KG1 (cell line): ENCODE measurements at regions not wholly inside any gene's neighbourhood (a gene's known extent, or its start where the extent isn't known, plus 50 kb on each side); places are given as distances from the start of the nearest gene placed in this dataset.
A peak's percentile ranks its signal among the peaks of the same experiment; 100 is the strongest.
"Not testable (repeated sequence)": the region's sequence is repeated elsewhere in the genome, so short reads cannot be mapped to it uniquely, and the experiment has no call there.

Source experiments
- DNase-seq: peaks from one replicate; lab custom pipeline; 2025; lab: John Stamatoyannopoulos, UW

DNA sequence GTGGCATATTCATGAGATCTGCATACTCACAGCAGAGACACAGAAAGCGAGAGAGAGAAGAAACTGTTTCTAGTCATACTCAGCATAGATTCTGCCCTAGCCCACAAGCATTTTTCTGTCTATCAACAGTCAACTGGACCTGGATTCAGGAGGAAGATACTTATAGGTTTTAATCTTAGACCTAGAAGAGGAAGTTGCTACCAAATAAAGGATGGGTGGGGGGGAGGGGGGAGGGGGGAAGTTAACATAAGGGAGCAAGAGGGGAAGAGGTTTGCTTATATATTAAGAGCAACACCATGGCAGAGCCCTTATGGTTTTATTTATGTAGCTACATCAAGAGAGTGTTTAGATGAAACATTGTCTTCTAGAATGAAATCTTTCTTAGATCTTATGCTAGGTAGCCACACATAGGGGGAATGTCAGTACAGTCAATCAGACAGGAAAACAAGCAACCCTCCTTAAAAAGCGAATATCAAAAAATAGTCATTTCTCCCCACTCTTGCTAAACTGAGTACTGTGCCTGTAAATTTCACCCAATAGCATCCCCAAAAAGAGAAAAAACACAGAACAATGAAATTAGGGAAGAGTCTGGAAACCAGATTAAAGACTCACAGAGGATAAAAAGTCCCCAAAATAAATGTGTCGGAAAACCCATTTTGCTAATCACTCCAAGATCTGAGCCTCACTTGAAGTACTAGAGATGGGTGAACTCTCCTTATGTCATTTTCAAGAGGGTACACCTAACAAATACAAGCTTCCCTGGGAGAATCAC is 192.7 kb upstream of the NR4A3 start:
- no peak for DNase-seq

DNA sequence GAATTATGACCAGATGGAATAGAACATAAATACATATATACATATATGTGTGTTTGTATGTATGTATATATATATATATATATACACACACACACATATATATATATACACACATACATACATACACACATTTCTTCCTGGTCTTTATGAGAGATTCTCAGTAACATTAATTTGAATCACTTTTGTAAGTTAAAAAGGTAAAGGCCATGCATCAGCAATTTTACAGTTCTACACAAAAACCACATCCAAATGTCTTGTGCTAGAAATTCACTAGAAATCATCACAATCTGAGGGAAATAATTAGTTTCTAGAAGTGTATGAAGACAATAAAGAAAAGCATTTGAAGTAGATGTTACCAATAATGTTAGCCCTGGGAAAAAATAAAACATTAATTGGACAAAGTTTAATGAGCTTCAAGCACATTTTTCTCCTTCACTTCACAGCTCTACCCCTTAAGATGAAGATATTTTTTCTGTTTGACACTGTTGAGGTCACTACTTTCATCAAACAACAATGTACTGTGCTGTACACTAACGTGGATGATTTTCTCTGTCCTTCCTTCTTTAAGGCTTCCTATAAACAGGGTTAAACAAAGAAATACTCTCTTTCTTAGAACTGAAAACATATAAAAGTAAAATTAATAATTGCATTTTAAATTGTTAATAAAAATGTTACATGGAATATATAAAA is 189.2 kb upstream of the NR4A3 start:
- no peak for DNase-seq

DNA sequence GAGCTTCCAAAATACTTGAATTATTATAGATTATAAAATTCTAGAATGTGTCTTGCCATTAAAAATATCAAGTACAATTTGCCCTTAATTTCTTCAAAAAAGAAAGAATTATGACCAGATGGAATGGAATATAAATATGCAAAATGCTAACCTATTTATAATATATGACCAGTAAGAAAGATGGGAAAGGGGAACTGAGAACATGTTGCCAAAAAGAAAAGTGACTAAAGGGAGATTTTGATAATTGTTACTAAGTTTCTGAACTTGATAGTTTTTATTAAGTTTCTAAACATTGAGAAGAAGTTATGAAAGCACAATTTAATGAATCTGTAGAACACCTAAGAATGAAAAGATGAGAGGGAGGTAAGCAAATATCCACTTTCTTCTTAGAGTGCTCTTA is 188.4 kb upstream of the NR4A3 start:
- DNase-seq, result no peak

DNA sequence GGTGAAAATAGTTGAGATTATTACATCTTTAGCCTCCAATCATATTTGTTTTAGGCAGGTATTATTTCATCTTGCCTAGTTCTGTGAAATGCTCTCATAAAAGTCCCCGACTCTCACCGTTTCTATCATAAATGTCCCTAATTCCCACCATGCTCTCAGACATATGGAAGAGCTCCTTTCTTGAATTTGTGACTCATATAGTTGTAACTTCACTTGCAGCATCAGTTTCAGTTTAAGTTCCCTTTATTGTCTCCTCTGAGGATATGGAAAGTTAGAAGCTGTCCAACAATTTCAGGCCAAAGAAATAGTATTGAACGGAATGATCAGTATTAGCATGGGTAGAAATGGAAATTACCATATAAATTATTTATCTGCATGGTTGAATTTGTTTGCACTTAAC is 187.5 kb upstream of the NR4A3 start:
- DNase-seq, result no peak

DNA sequence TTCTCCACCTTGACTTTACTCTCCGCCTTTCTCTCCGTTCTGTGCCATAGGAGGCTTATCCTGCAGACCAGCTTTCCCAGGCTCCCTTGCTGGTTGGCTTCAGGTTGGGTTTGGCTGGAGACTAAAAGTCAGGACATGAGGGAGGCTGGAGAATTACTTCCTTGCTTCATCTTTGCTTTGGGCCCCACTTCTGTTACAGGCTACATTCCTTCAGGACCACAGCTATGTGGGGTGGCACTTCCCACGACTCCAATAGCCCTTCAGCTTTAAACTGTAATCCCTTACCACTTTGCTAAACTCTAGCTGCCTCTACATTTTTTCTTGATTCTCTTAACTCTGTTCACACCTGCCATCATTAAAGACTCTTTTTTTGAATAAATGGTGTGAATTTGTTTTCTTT is 186.7 kb upstream of the NR4A3 start:
- no peak for DNase-seq

DNA sequence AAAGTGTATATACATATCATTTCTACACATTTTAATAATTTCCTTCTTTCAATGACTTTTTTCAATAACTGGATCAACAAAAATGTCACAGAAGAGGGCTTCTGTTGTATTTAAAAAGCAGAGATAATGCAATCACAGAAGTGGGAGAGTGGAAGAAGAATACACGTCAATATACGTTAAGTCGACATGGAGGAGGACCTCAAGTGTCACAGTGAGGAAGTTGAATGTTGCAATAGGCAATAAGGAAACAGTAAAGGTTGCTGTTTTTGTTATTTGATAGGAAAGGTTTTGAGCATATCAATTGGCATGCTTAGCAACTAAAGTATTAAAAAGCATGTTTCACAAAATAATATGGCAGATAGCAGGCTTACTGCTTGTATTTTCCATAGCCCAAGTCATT is 184.0 kb upstream of the NR4A3 start:
- DNase-seq, result no peak

DNA sequence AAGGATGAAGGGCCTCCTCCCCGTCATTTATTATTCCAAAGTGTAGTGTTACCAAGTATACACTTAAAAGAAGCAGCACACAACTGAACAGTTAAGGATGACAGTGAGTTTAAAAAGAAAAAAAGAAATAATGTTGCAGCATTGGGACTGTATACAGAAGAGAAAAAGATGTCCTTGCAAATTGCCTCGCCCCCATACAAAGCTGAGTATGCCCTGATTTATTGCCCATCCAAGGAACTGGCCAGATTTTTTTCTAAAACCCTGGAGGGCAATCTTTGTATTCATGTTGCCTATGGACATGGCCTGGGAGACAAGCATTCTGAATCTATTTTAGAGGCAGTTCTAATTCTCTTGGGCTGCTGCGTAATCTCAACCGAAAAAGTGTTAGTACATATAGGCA is 182.7 kb upstream of the NR4A3 start:
- DNase-seq, result no peak

DNA sequence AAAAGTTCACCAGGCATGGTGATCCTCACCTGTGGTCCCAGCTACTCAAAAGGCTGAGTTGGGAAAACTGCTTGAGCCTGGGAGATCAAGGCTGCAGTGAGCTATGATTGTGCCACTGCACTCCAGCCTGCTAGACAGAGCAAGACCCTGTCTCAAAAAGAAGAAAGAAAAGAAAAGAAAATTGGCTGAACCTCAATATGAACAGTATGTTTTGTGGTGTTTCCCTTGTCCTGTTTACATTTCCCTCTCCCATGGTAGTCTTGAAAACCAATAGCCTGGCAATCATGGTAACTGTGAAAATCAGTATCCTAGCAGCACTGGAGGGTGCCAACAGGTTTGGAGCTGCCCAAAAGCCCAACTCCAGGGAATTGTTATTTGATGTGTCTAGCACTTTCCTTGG is 174.1 kb upstream of the NR4A3 start:
- no peak for DNase-seq

DNA sequence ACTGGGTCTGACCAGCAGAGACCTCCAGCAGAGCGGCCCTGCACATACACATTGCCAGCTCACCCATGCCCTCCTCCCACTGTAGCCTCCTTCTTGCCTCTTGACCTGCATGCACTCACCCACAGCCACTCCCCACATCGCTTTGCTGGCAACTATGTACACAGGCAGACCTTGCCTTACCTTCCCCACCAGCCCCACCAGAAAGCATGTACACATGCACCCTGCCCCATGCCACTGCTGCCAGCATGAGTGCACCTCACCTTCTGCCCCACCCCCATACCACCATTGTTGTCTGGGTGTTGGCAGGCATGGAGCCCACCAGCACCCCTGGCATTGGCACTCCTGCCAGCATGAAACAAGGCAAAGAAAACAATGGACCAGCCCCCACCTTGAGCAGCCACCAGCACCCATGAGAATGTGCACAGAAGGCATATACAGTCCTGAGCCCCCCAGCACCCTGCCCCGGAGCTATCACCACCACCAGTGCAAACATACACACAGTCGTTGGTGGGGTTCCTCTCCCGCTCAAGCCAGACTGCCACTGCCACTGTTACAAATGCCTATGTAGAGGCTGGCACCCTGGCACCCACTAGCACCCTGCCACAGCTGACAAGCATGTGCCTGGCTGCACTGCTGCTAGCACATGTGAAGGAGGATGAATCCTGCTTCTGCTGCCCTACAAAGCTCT is 171.4 kb upstream of the NR4A3 start:
- DNase-seq, result no peak

DNA sequence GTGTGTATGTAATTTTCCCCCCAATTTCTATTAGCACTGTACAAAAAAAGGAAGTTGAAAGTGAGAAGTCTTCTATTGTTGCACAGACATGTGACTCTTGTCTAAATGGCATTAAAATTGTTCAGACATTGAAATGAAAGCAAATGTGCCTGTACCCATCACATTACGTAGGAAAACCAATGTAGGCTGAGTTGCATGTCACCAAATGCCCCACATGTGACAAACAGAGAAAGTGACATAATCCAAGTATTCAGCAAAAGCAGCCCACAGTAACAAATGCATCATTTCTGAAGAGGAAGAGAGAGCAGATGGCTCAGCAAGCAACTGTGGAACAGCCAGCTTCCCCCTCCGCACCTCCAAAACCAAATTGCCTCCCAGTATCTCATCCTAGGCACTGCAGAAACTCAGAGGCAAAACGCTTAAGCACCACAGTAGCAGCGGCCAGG is 161.5 kb upstream of the NR4A3 start:
- DNase-seq, result no peak

DNA sequence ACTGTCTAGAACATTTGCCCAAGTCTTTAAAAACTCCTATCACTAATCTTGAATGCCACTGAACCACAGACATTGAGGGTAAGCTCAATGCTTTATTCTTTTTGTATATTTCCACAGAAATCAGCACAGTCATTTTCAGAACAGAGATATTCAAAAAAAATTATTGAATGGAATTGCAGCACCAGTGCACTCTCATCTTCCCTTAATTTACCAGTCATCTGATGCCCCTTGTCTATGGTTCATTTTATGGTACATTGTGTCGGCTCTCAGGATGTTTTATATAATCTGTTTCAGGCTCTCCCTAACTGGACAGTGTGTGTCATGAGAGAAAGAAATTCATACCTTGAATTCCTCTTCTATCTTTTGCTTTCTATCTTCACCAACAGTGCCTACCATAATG is 158.4 kb upstream of the NR4A3 start:
- DNase-seq, result no peak

DNA sequence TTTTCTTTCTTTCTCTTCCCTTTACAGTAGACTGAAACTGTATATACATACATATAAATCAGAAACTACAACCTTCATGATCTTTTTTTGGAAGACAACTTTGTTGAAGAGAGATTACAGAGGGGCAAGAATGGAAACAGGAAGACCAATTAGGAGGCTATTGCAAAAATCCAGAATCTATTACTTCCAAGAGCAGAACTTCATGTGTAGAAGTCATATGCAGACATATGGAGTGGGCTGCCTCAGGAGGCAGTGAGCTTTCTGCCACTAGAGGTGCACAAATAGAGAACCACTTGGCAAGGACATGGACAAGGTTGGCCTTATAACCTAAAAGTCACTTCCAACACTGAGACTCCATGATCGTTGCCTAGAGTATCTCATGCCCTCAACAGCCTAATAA is 157.8 kb upstream of the NR4A3 start:
- DNase-seq, result no peak

DNA sequence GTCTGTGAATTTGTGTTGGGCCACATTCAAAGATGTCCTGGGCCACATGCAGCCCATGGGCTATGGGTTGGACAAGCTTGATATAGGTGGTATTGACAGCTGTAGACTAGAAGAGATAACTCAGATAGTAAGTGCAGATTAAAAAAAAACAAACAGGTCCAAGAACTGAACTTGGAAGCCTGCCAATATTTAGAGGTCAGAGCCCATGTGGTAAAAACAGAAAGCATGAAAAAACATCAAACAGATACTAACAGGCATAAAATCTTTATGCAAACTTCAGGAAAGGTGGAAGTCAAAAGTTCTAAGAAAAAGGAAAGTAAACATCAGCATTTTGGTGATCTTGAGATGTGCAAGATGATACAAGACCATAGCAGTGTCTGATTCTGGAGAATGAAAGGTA is 155.1 kb upstream of the NR4A3 start:
- DNase-seq, result no peak

DNA sequence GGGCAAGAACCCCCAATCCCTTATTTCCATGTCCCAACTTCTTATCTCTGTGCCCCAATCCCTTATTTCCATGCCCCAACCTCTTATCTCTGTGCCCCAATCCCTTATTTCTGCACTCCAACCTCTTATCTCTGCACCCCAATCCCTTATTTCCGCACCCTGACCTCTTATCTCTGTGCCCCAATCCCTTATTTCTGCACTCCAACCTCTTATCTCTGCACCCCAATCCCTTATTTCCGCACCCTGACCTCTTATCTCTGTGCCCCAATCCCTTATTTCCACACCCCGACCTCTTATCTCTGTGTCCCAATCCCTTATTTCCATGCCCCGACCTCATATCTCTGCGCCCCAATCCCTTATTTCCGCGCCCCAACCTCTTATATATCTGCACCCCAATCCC is 150.8 kb upstream of the NR4A3 start:
- not testable (repeated sequence) for DNase-seq

DNA sequence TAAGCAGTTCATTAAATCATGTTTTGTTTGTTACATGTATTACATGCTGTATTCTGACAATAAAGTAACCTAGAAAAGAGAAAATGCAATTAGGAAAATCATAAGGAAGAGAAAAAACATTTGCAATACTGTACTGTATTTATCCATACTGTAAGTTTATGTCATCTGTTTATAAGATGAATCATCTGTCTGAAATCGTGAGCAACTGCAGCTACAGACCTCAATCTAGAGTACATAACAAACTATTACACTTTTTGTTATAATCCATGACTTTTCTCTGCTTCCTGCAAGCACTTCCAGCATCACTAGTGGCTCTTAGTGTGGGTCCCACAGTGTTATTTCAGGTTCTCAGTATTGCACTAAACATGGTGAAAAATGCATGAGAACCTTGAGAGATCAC is 144.4 kb upstream of the NR4A3 start:
- no peak for DNase-seq

DNA sequence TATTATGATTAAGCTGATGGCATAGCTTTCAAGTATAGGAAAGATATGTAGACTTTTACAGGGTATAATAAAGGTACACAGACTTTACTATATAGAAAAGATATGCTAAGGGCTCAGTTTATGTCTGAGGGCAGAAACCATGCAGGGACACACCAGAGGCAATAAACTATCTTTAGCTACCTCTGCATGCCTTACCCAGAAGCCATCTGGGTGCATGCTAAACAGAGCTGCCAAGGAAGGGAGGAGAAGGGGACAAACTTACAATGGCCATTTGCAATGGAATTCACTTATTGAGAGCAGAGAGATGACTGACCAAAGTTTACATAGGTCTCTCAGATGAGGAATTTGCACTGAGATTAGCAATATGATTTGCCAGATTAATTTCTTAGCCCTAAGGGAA is 143.1 kb upstream of the NR4A3 start:
- no peak for DNase-seq

DNA sequence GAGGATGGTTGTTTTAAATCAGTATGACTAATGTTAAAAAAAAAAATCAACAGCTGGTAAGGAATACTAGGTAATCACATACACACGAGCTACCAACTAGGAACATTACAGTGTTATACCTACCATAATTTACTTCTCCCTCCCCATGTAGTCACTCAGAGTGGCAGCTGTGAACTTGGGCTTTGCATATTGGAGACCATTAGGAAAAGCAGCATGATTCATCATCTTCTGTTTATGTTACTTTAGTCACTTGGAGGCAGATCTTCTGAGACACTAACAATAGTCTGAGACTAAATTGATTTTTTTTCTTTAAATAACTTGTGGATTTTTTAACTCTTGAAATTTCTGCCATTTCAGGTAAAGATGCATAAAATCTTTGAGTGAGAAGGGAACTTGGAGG is 141.5 kb upstream of the NR4A3 start:
- no peak for DNase-seq

DNA sequence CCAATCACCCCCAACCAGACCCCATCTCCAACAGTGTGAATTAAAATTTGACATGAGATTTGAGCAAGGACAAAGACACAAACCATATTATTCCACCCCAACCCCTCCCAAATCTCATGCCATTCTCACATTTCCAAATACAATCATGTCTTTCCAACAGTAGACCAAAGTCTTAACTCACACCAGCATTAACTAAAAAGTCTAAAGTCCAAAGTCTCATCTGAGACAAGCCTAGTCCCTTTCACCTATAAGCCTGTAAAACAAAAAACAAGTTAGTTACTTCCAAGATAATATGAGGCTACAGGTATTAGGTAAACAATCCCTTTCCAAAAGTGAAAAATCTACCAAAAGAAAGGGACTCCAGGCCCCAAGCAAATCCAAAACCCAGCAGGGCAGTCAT is 140.6 kb upstream of the NR4A3 start:
- no peak for DNase-seq

DNA sequence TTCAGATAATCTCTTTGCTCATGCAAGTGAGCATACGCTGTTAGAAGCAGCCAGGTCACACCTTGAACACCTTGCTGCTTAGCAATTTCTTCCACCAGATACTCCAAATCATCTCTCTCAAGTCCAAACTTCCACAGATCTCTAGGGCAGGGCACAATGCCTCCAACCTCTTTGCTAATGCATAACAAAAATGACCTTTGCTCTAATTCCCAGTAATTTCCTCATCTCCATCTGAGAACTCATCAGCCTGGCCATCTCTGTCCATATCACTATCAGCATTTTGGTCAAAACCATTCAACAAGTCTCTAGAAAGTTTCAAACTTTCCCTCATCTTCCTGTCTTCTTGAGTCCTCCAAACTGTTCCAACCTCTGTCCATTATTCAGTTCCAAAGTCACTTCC is 139.3 kb upstream of the NR4A3 start:
- DNase-seq, result no peak

DNA sequence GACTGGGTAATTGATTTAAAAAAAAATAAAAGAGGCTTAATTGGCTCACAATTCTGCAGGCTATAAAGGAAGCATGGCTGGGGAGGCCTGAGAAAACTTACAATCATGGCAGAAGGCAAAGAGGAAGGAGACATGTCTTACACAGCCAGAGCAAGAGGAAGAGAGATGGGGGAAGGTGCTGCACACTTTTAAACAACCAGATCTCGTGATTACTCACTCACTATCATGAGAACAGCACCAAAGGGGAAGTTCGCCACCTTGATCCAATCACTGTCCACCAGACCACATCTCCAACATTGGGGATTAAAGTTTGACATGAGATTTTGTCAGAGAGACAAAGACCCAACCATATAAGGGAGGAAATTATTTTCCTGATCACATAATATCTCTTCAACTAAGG is 138.8 kb upstream of the NR4A3 start:
- DNase-seq, result peak; percentile 8

DNA sequence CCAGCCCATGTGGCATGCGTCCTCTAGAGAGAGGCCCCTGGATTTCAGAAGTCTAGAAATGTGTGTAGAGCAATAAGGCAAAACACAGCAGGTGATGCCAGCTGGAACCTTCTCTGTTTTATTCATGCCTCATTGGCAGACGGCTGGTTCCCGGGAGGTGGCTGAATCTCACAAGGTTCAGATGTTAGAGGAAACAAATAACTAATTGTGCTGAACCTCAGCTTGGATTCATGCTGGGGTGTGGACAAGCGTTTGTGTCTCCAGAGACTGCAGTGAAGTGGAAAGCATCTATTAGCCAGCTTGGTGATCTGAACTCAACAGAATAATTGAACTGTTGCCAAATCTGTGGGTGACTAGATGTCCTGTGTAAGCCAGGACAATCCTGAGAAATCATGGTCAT is 131.1 kb upstream of the NR4A3 start:
- no peak for DNase-seq

DNA sequence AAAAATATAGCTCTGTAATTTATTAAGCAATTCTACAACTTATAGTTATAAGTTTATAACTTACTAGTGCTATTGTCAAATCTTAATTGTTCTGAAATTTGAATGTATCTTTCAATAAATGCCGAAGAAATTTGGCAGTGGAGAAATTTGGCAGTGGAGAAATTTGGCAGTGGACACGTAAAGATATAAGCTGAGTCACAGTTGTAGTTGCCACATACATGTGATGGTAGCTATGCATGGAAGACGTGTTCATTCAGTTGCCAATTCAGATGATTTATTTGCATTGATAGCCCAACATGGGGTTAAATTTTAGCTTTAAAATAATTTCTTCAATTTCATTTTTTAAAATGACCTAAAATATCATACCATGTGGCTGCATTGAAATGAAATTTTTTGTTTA is 127.8 kb upstream of the NR4A3 start:
- DNase-seq, result no peak

DNA sequence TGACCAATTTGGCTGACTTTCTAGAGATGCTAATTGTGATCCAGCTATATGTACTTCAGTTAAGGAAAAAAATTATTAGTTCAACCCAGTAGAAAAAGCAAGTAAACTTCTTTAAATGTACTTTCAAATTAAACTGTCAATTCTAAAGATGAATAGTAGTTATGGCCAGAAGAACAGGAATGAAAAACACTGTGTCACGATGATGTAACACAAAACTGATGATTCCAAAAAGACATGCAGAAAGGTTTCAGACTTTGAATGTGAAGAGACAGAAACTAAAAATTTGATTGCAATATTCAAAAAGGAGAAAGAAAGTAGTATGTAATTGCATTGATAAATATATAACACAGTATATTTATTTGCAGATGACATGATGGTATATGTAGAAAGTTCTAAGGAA is 127.3 kb upstream of the NR4A3 start:
- no peak for DNase-seq
